ENCODE measurements at regions not wholly inside any gene's neighbourhood (a gene's known extent, or its start where the extent isn't known, plus 50 kb on each side); places are given as distances from the start of the nearest gene placed in this dataset.
"Not testable (repeated sequence)": the region's sequence is repeated elsewhere in the genome, so short reads cannot be mapped to it uniquely, and the experiment has no call there.

DNA sequence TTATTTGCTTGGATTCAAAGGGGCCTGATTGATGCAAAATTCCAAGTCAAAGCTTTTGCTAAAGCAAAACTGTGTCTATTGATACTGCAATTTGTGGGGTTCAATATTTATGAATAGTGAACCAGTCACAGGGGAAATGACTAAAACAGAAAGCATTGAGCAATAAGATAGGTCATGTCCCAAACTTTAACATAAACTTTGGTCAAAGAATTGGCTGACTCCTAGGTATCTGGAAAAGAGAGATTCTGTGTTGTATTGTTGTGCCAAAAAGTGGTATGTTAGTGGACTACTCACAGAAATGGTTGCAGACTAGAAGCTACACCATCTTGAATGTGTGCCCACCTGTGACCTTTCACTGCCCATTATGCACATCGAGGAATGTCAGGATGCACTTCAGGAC is 585.5 kb upstream of the RGMB start:
- no peak overlapping the region for H3K4me3 Mint-ChIP-seq (ENCODE audit: unreplicated experiment)
- H3K27ac Mint-ChIP-seq (ENCODE audit: unreplicated experiment): no peak overlapping the region

DNA sequence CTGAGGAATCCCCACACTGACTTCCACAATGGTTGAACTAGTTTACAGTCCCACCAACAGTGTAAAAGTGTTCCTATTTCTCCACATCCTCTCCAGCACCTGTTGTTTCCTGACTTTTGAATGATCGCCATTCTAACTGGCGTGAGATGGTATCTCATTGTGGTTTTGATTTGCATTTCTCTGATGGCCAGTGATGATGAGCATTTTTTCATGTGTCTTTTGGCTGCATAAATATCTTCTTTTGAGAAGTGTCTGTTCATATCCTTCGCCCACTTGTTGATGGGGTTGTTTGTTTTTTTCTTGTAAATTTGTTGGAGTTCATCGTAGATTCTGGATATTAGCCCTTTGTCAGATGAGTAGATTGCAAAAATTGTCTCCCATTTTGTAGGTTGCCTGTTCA is 583.1 kb upstream of the RGMB start:
- H3K4me1 Mint-ChIP-seq (ENCODE audit: low read depth); H3K27ac Mint-ChIP-seq (ENCODE audit: unreplicated experiment); H3K36me3 Mint-ChIP-seq (ENCODE audit: low read depth); H3K27me3 Mint-ChIP-seq (ENCODE audit: low read depth); H3K9me3 Mint-ChIP-seq (ENCODE audit: low read depth); H3K4me3 Mint-ChIP-seq (ENCODE audit: unreplicated experiment); DNase-seq (ENCODE audit: low spot score): not testable (repeated sequence)

More for the DNA sequence above, 585.5 kb upstream of the RGMB start:
- peaks cover 4% of the 10 kb centered on the region for H3K36me3 Mint-ChIP-seq (ENCODE audit: low read depth)
- H3K4me1 Mint-ChIP-seq (ENCODE audit: low read depth): no peaks in the 10 kb centered on the region
- TF ChIP-seq, protein P1, sequence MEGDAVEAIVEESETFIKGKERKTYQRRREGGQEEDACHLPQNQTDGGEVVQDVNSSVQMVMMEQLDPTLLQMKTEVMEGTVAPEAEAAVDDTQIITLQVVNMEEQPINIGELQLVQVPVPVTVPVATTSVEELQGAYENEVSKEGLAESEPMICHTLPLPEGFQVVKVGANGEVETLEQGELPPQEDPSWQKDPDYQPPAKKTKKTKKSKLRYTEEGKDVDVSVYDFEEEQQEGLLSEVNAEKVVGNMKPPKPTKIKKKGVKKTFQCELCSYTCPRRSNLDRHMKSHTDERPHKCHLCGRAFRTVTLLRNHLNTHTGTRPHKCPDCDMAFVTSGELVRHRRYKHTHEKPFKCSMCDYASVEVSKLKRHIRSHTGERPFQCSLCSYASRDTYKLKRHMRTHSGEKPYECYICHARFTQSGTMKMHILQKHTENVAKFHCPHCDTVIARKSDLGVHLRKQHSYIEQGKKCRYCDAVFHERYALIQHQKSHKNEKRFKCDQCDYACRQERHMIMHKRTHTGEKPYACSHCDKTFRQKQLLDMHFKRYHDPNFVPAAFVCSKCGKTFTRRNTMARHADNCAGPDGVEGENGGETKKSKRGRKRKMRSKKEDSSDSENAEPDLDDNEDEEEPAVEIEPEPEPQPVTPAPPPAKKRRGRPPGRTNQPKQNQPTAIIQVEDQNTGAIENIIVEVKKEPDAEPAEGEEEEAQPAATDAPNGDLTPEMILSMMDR (IDR thresholded peaks at IDR 0.05): no peak
- no peak for DNase-seq (ENCODE audit: low spot score)
- H3K27me3 Mint-ChIP-seq (ENCODE audit: low read depth): no peaks in the 10 kb centered on the region
- H3K9me3 Mint-ChIP-seq (ENCODE audit: low read depth): peaks cover 19% of the 10 kb centered on the region

DNA sequence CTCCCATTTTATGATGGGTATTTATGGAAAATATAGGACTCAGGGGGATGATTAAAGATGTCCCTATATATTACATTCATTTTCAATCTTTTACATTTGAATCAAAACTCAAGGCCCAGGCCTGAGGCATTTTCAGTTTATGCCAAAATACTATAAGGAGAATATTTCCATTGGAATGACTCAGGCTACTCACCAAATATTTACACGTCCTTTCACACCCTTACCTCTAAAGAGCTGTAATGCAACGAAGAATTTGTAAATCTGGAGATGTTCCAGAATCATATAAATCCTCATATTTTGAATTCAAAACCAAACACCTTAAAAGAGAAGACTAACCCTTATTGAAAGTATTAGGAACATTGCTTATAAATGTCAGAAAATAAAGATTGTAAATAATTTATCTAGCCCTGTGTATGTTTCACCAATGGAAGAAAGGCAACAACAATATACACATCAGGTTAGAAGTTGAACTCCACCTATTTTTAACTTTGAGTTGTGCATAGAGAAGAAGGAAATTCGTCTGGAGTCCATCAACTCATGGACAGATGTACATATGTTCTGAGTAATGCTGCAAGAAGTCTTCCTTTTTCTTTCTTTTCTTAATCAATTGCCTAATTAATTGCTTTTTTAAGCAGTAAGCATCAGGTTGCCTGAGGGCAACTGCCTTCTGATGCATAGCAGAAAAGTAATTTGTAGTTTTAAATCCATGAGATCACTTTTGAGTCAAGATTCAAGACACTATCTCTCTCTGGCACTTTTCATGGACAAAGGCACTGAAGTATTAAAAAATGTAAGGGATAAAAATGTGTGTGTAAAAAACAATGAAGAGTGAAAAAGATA is 579.3 kb upstream of the RGMB start:
- Mint-ChIP-seq H3K9me3 (ENCODE audit: low read depth) (no peaks in the 10 kb centered on the region), H3K27me3 (ENCODE audit: low read depth) (no peaks in the 10 kb centered on the region), H3K36me3 (ENCODE audit: low read depth) (no peaks in the 10 kb centered on the region), H3K27ac (ENCODE audit: unreplicated experiment) (no peak overlapping the region), H3K4me1 (ENCODE audit: low read depth) (no peaks in the 10 kb centered on the region), H3K4me3 (ENCODE audit: unreplicated experiment) (no peak overlapping the region)
- no peak for DNase-seq (ENCODE audit: low spot score)
- TF ChIP-seq, protein P1 (IDR thresholded peaks at IDR 0.05): no peak

GRCh38 chr5:98200726-98201541 is 572.5 kb upstream of the RGMB start:
- DNase-seq (ENCODE audit: low spot score): no peak
- TF ChIP-seq, protein P1 (IDR thresholded peaks at IDR 0.05): no peak
- H3K9me3 Mint-ChIP-seq (ENCODE audit: low read depth): peaks cover 4% of the 10 kb centered on the region
- no peaks in the 10 kb centered on the region for H3K27me3 Mint-ChIP-seq (ENCODE audit: low read depth)
- no peak overlapping the region for H3K27ac Mint-ChIP-seq (ENCODE audit: unreplicated experiment)
- H3K36me3 Mint-ChIP-seq (ENCODE audit: low read depth): no peaks in the 10 kb centered on the region
- H3K4me3 Mint-ChIP-seq (ENCODE audit: unreplicated experiment): no peak overlapping the region
- H3K4me1 Mint-ChIP-seq (ENCODE audit: low read depth): peaks cover 7% of the 10 kb centered on the region

GRCh38 chr5:98204798-98205197 is 568.7 kb upstream of the RGMB start:
- Mint-ChIP-seq H3K4me3 (ENCODE audit: unreplicated experiment) (no peak overlapping the region), H3K9me3 (ENCODE audit: low read depth) (peaks cover 4% of the 10 kb centered on the region), H3K27ac (ENCODE audit: unreplicated experiment) (no peak overlapping the region), H3K4me1 (ENCODE audit: low read depth) (peaks cover 10% of the 10 kb centered on the region), H3K27me3 (ENCODE audit: low read depth) (no peaks in the 10 kb centered on the region), H3K36me3 (ENCODE audit: low read depth) (no peaks in the 10 kb centered on the region)
- TF ChIP-seq, protein P1 (IDR thresholded peaks at IDR 0.05): no peak
- no peak for DNase-seq (ENCODE audit: low spot score)

Measured in chondrocyte (in vitro differentiated cells).